ENCODE measurements at regions not wholly inside any gene's neighbourhood (a gene's known extent, or its start where the extent isn't known, plus 50 kb on each side); places are given as distances from the start of the nearest gene placed in this dataset.

GRCh38 chr1:173410133-173410793 is 66.9 kb upstream of the PRDX6 start:
- intact Hi-C loops (cut with DNase I), result loop anchor here in 1 of 2 donors (10.0 kb wide), 1 partner anchor 155 kb away; no protein-coding TSS in a partner anchor
- WGBS, 4 donors, result 85 to 90% (median 88%) methylated on average over 4 of the region's 4 CpGs
- no peak overlapping the region for H3K27ac ChIP-seq

GRCh38 chr1:173410794-173411236 is 66.3 kb upstream of the PRDX6 start:
- intact Hi-C loops (cut with DNase I), result loop anchor here in 1 of 2 donors (10.0 kb wide), 1 partner anchor 156 kb away; no protein-coding TSS in a partner anchor
- no peaks in the 10 kb centered on the region for H3K36me3 ChIP-seq (replicated peaks in 1 of 2)
- no peak overlapping the region for H3K27ac ChIP-seq
- TF ChIP-seq, protein P1, sequence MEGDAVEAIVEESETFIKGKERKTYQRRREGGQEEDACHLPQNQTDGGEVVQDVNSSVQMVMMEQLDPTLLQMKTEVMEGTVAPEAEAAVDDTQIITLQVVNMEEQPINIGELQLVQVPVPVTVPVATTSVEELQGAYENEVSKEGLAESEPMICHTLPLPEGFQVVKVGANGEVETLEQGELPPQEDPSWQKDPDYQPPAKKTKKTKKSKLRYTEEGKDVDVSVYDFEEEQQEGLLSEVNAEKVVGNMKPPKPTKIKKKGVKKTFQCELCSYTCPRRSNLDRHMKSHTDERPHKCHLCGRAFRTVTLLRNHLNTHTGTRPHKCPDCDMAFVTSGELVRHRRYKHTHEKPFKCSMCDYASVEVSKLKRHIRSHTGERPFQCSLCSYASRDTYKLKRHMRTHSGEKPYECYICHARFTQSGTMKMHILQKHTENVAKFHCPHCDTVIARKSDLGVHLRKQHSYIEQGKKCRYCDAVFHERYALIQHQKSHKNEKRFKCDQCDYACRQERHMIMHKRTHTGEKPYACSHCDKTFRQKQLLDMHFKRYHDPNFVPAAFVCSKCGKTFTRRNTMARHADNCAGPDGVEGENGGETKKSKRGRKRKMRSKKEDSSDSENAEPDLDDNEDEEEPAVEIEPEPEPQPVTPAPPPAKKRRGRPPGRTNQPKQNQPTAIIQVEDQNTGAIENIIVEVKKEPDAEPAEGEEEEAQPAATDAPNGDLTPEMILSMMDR (IDR thresholded peaks at IDR 0.05), result no peak
- TF ChIP-seq POLR2A (IDR thresholded peaks at IDR 0.05), result no peak
- H3K4me3 ChIP-seq, result no peak overlapping the region
- DNase-seq, result no peak
- peaks cover 7 to 25% of the 10 kb centered on the region in 2 donors for H3K4me1 ChIP-seq (replicated peaks in 1 of 2)
- no peaks in the 10 kb centered on the region for H3K27me3 ChIP-seq
- no peaks in the 10 kb centered on the region for H3K9me3 ChIP-seq (replicated peaks in 1 of 3)
- WGBS, 4 donors, result 86 to 96% (median 88%) methylated on average over 1 to 5 of the region's 5 CpGs

More at GRCh38 chr1:173410133-173410793, 66.9 kb upstream of the PRDX6 start:
- Histone ChIP-seq H3K4me1 (replicated peaks in 1 of 2) (peaks cover 7 to 25% of the 10 kb centered on the region in 2 donors), H3K36me3 (replicated peaks in 1 of 2) (no peaks in the 10 kb centered on the region), H3K27me3 (no peaks in the 10 kb centered on the region), H3K4me3 (no peak overlapping the region), H3K9me3 (replicated peaks in 1 of 3) (no peaks in the 10 kb centered on the region)
- TF ChIP-seq, protein P1 (IDR thresholded peaks at IDR 0.05), result no peak
- no peak for TF ChIP-seq POLR2A (IDR thresholded peaks at IDR 0.05)
- DNase-seq, result no peak

DNA sequence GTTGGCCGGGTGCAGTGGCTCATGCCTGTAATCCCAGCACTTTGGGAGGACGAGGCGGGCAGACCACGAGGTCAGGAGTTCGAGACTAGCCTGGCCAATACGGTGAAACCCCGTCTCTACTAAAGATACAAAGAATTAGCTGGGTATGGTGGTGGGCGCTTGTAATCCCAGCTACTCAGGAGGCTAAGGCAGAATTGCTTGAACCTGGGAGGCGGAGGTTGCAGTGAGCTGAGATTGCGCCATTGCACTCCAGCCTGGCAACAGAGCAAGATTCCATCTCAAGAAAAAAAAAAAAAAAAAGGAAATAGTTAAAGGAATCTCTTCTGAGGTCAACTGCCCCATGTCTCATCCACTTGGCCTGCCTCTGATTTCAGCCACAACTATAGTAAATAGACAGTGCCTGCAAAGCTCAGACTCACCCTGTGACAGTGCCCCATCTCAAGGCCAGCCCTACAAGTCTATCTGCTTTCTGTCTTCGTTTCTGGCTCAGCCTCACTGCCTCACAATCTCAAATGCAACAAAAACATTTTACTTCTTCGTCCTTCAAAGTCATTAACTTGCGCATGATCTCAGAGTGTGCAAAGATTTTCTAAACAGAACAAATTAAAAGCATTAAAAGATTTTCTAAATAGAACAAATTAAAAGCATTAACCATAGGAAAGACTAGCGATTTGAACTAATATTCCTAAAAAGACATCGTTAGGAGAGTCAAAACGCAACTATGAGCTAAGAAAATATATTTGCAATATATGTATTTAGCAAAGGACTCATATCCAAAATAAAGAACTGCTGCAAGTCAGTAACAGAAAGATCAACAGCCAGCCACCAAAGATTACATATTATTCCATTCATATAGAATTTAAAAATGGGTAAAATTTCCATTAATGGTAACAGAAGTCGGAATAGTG is 65.0 kb upstream of the PRDX6 start:
- no peaks in the 10 kb centered on the region for H3K9me3 ChIP-seq (replicated peaks in 1 of 3)
- peak; percentile 70 to 93 (median 91) for DNase-seq
- WGBS, 4 donors, result 62 to 65% (median 64%) methylated on average over 17 of the region's 17 CpGs
- H3K27ac ChIP-seq, result peak overlapping the region in 4 of 5 donors; percentile 23 to 63 (median 50)
- intact Hi-C loops (cut with DNase I), result loop anchor here in 1 of 2 donors (10.0 kb wide), 1 partner anchor 157 kb away; no protein-coding TSS in a partner anchor
- TF ChIP-seq POLR2A (IDR thresholded peaks at IDR 0.05), result peak in 1 of 2 donors; percentile 38
- TF ChIP-seq, protein P1 (IDR thresholded peaks at IDR 0.05), result no peak
- no peak overlapping the region for H3K4me3 ChIP-seq
- peaks cover 7 to 22% of the 10 kb centered on the region in 2 donors for H3K4me1 ChIP-seq (replicated peaks in 1 of 2)
- no peaks in the 10 kb centered on the region for H3K27me3 ChIP-seq
- H3K36me3 ChIP-seq (replicated peaks in 1 of 2), result no peaks in the 10 kb centered on the region

DNA sequence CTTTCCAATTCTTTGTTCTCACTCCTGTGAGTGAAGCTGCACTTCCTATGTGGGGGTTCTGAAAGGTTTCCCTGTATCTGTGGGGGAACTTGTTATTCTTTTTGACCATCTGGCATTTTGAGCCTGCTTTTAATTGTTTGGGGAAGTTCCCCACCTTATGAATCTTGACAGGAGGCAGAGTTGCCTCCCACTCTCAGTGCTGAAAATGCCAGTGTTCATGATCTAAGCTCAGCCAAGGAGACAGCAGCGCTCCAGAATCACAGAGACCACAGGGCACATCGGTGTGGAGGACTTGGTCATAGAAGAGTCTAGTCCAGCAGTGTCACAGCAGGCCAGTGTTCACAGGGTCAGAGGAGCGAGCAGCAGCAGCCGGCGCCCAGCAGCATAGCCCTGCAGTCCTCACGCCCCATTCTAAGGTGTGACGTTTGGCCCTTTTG is 63.8 kb upstream of the PRDX6 start:
- Histone ChIP-seq H3K36me3 (replicated peaks in 1 of 2) (no peaks in the 10 kb centered on the region), H3K27ac (no peak overlapping the region), H3K27me3 (no peaks in the 10 kb centered on the region), H3K4me3 (no peak overlapping the region), H3K9me3 (replicated peaks in 1 of 3) (no peaks in the 10 kb centered on the region), H3K4me1 (replicated peaks in 1 of 2) (peaks cover 7 to 21% of the 10 kb centered on the region in 2 donors)
- intact Hi-C loops (cut with DNase I), result loop anchor here in 1 of 2 donors (10.0 kb wide), 1 partner anchor 158 kb away; no protein-coding TSS in a partner anchor
- no peak for TF ChIP-seq POLR2A (IDR thresholded peaks at IDR 0.05)
- TF ChIP-seq, protein P1 (IDR thresholded peaks at IDR 0.05), result no peak
- 70 to 85% (median 84%) methylated on average over 6 to 7 of the region's 7 CpGs for WGBS, 4 donors
- DNase-seq, result no peak

Data from adrenal gland (tissue), 9 donors.